NCI-H2029 (cell line): ENCODE measurements at regions not wholly inside any gene's neighbourhood (a gene's known extent, or its start where the extent isn't known, plus 50 kb on each side); places are given as distances from the start of the nearest gene placed in this dataset.
"Not testable (repeated sequence)": the region's sequence is repeated elsewhere in the genome, so short reads cannot be mapped to it uniquely, and the experiment has no call there.

Experiments used
- DNase-seq: peaks from one replicate; lab custom pipeline; 2025; lab: John Stamatoyannopoulos, UW

DNA sequence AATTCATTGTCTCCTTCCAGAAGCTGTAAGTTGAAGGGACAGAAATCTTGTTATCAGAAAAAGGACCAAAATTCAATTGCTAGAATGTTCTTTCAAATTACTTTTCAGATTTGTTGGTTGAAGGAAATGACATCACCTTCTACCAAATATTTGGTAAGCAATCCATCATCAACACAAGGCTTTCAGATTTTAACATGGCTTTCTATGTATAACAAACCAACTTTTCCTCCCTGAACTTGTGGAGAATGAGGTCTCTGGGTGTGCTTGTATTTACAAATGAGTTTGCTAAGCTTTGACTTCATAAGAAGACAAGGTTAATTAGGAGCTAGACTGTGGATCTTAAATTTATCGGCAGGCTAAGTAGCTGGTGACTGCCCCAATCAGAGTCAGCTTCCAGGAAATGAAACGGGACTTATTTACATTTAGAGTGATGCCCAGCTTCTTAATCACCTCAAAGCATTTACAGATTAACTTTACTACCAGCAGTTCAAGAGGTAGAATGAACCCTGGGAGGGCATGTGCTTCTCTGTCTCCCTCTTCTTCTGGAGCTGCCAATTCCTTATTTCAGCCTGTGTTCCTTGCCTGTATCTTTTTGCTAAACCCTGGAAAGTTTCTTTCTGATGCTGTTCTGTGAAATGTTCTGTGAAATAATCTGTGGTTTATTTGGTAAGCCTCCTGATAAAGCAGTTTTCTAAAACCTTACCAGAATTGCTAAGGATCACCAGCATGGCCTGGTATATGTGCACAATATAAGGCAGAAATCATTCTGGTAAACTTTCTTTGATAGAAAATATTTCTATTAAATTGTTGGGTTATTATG is 248.8 kb upstream of the FZD8 start:
- DNase-seq: no peak

DNA sequence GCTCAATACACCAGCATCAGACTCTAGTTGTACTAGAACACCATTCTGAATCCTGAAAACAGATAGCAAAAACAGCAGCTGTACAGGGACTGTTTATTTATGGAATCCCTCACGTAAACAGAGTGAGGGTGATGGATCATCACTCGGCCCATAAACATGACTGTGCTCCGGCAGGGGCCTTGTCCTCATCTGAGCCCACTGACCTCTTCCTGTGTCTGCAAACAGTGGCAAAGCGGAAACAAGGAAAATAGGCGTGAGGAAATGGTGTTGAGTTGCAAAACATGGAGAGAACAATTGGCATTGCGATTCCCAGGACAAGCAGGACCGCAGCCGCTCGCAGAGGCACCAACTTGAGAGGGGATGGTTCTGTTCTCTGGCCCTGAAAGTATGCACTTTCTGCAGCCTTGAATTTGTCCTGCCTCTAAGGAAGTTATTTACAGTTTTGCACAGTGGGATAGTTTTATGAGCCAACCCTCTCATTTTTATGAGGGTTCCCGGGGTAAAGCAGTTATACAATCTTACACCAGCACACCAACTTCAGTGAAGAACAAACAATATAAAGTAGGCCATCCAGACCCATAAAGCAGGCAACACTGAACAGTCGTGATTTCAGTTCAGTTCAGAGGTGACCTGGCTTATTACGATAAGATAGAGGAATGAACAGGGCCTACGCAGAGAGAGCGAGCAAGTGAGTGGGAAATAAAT is 248.0 kb upstream of the FZD8 start:
- no peak for DNase-seq

- no peak for DNase-seq
These were observed 247.1 kb upstream of the FZD8 start for GRCh38 chr10:35889226-35889625.

- DNase-seq: no peak
These were observed 246.3 kb upstream of the FZD8 start for GRCh38 chr10:35888400-35888799.

DNA sequence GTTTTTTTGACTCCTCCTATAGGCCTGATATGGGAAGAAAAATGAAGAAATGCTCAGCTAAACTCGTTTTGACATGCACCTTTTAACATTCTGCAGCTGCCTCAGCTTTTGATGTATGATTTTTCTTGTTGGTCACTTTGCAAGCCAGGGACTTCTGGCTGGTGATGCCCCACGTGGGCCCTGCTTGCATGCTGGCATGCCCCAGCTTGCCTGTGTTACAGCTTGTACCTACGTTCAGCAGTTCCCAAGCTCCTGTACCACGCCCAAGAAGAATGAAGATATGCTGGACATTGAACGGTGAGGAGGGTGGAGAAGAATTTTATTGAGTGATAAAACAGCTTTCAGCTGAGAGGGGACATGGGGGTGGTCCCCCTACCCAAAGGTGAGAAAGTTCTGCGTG is 245.6 kb upstream of the FZD8 start:
- DNase-seq: no peak

GRCh38 chr10:35885076-35885475 is 243.0 kb upstream of the FZD8 start:
- no peak for DNase-seq

DNA sequence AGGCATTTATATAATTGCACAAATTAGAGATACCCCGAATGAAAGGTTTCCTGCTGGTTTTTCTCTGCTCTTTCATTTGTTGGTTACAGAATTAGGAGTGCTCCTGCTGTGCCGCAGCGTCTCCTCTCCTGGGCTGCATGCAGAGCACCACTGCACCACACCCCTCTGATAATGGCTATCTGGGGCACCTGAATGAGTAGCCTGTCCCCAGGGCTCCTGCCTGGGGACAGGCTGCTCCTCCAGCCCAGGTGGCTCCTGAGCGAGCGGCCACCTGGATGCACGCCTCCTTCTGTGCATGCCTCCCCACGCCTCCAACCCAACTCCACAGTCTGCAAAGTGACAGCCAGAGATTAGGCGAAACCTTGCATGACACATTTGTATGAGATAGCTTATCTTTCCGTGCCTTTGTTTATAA is 242.6 kb upstream of the FZD8 start:
- DNase-seq: no peak

GRCh38 chr10:35882422-35883150 is 240.5 kb upstream of the FZD8 start:
- no peak for DNase-seq

- DNase-seq: no peak
These were observed 239.2 kb upstream of the FZD8 start for GRCh38 chr10:35881320-35881719.

DNA sequence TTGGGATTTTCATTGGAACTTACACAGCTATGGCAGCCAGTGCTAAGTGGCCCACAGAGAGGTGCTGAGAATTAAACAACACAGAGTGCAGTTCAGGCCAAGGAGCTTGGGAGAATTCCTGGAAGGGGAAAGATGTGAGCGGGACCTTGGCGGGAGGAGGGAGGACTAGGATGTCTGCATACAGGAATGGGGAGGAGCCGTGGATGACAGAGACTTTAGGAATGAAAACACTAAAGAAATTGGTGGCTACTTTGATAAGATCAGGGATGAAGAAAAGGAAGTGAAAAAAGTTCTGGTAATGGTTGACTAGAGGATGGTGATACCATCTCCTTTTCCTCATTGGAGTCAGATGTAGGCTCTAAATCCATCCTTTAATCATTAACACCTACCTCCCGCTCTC is 234.2 kb upstream of the FZD8 start:
- no peak for DNase-seq

DNA sequence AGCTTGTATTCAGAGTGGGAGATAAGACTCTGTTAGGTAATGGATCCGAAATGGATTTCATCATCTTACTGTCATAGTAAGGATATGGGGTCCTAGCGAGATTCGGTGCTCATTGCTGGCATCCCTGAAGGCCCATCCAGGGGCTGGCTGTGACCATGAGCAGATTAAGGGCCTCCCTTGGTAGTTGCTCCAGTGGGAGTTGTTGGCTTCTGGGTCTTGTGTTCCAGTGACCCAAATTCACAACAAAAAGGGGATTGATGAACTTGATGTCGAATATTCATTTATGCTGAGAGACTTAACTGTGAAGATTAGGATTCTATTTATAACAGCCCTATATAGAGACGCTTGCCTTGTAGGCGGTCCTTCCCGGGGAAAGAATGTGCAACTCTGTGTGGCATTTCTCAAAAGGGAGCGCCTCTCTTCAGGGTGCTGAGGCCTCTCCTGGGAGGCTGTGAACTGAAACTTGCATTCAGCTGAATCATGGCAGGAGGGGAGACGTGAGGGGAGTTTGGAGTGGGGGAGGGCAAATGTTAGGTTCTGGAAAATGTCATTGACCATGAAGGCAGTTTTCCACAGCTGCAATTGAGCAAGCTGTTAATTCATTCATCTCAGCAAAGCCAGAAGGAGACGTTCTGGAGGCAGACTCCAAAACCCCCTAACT is 233.1 kb upstream of the FZD8 start:
- DNase-seq: no peak

DNA sequence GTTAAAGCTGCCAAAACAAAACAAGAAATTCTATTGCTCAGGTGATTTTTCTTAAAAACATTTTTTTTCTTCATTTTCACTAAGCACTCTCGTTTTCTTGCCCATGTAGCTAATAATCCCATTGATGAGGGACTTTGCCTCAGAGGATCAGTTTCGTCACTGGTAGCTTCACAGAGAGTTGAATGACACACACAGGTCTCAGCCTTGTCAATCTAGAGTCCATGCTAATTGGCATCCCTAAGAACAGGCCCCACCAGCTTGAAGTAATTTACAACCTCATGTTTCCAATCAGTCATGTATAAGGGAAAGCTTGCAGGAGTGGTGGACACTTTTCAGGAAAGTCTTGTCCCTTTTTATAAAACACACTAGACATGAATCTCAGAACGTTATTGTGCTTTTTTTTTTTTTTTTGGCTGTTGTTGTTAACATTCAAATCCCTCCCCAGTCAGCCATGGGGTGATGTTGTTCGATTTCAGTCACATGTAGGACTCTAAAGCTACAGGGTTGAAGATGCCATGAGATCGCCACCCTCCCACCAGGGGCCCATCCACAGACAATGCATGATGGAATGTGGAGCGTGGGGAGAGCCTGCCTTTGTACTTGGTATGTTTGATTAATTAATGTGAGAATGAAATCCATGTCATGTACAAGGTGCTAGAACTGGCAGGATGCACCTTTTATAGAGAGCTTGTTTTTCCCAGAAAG is 232.4 kb upstream of the FZD8 start:
- DNase-seq: no peak

GRCh38 chr10:35872671-35873070 is 230.6 kb upstream of the FZD8 start:
- DNase-seq: no peak

DNA sequence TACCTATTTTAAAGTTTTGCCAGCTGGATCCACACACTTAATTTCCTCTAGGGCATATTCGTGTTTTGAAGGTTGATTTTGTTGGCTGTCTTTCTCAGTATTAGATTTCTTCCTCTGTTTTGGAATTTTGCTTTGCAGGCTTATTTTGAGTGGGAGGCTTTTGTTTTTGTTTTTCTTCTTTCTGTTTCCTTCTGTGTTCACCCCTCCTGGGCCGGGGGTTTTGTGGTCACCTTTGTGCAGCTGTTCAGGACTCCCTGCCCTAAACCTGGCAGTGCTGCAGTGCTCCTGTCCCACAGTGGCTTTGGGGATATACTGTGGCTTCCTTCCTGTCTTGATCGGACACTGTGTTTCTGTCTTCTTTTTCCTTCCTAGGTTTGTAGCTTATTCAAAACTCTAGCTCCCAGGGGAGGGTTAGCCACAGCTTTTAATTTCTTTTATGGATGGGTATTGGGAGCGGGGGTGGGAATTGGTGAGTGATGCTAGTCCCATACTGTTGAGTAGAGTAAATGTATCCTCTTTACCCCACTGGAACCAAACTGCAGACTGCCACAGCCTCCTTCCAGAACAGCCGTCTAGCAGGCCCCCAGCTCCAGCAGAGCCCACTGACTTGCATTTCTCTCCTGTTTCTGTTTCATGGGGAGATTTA is 228.7 kb upstream of the FZD8 start:
- no peak for DNase-seq

DNA sequence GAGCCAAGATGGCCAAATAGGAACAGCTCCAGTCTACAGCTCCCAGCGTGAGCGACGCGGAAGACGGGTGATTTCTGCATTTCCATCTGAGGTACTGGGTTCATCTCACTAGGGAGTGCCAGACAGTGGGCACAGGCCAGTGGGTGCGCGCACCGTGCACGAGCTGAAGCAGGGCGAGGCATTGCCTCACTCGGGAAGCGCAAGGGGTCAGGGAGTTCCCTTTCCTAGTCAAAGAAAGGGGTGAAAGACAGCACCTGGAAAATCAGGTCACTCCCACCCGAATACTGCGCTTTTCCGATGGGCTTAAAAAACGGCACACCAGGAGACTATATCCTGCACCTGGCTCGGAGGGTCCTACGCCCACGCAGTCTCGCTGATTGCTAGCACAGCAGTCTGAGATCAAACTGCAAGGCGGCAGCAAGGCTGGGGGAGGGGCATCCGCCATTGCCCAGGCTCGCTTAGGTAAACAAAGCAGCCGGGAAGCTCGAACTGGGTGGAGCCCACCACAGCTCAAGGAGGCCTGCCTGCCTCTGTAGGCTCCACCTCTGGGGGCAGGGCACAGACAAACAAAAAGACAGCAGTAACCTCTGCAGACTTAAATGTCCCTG is 216.7 kb upstream of the FZD8 start:
- DNase-seq: not testable (repeated sequence)

- DNase-seq: no peak
These were observed 215.8 kb upstream of the FZD8 start for GRCh38 chr10:35857860-35858259.

GRCh38 chr10:35855155-35855947 is 213.3 kb upstream of the FZD8 start:
- DNase-seq: no peak

- DNase-seq: no peak
These were observed 212.6 kb upstream of the FZD8 start for GRCh38 chr10:35854661-35855060.

- no peak for DNase-seq
These were observed 210.6 kb upstream of the FZD8 start for GRCh38 chr10:35852721-35853120.

- no peak for DNase-seq
These were observed 206.3 kb upstream of the FZD8 start for GRCh38 chr10:35848412-35848811.
